NT2/D1 (cell line): ENCODE measurements at regions not wholly inside any gene's neighbourhood (a gene's known extent, or its start where the extent isn't known, plus 50 kb on each side); places are given as distances from the start of the nearest gene placed in this dataset.

Experiments used
- YY1 ChIP-seq: IDR thresholded peaks from 2 replicates; pipeline ENCODE4 v1.6.1; 2011; ENCODE audit not compliant: insufficient read length, insufficient read depth
- ZNF274 ChIP-seq: IDR thresholded peaks from 2 replicates; pipeline ENCODE4 v1.6.1; 2011; ENCODE audit warnings: mild to moderate bottlenecking, low read depth, low read length

- no peak for TF ChIP-seq ZNF274
- TF ChIP-seq YY1, result no peak
Measured at GRCh38 chr2:211089127-211089526, 532.7 kb downstream of the CPS1 start.
